ENCODE measurements at regions not wholly inside any gene's neighbourhood (a gene's known extent, or its start where the extent isn't known, plus 50 kb on each side); places are given as distances from the start of the nearest gene placed in this dataset.

GRCh38 chr5:135223891-135224625 is 175.0 kb downstream of the MACROH2A1 start:
- Mint-ChIP-seq H3K4me3 (no peak overlapping the region), H3K27ac (no peak overlapping the region), H3K9me3 (no peaks in the 10 kb centered on the region), H3K36me3 (ENCODE audit: insufficient read depth) (no peaks in the 10 kb centered on the region), H3K27me3 (peaks cover 14 to 59% of the 10 kb centered on the region in 2 donors), H3K4me1 (ENCODE audit: low read depth in 2 of 2) (no peaks in the 10 kb centered on the region)
- DNase-seq (no peak), ATAC-seq (replicated peaks) (no peak)

GRCh38 chr5:135223404-135223803 is 175.6 kb downstream of the MACROH2A1 start:
- H3K4me1 Mint-ChIP-seq (ENCODE audit: low read depth in 2 of 2) = no peaks in the 10 kb centered on the region
- H3K4me3 Mint-ChIP-seq = no peak overlapping the region
- no peaks in the 10 kb centered on the region for H3K36me3 Mint-ChIP-seq (ENCODE audit: insufficient read depth)
- no peak overlapping the region for H3K27ac Mint-ChIP-seq
- ATAC-seq (replicated peaks) (no peak), DNase-seq (no peak)
- H3K27me3 Mint-ChIP-seq = peaks cover 15 to 62% of the 10 kb centered on the region in 2 donors
- H3K9me3 Mint-ChIP-seq = no peaks in the 10 kb centered on the region

- H3K4me1 Mint-ChIP-seq (ENCODE audit: low read depth in 2 of 2) = no peaks in the 10 kb centered on the region
- no peak overlapping the region for H3K4me3 Mint-ChIP-seq
- H3K36me3 Mint-ChIP-seq (ENCODE audit: insufficient read depth) = no peaks in the 10 kb centered on the region
- H3K9me3 Mint-ChIP-seq = no peaks in the 10 kb centered on the region
- DNase-seq (no peak), ATAC-seq (replicated peaks) (no peak)
- H3K27me3 Mint-ChIP-seq = peaks cover 21 to 68% of the 10 kb centered on the region in 2 donors
- no peak overlapping the region for H3K27ac Mint-ChIP-seq
Observed at GRCh38 chr5:135222771-135223170, 176.3 kb downstream of the MACROH2A1 start.

- no peaks in the 10 kb centered on the region for H3K36me3 Mint-ChIP-seq (ENCODE audit: insufficient read depth)
- no peak for ATAC-seq (replicated peaks)
- H3K27ac Mint-ChIP-seq = no peak overlapping the region
Observed at GRCh38 chr5:135222171-135222681, 176.8 kb downstream of the MACROH2A1 start.

GRCh38 chr5:135221696-135222095 is 177.3 kb downstream of the MACROH2A1 start:
- DNase-seq (no peak), ATAC-seq (replicated peaks) (no peak)
- no peaks in the 10 kb centered on the region for H3K36me3 Mint-ChIP-seq (ENCODE audit: insufficient read depth)
- no peak overlapping the region for H3K4me3 Mint-ChIP-seq
- H3K9me3 Mint-ChIP-seq = no peaks in the 10 kb centered on the region
- H3K27ac Mint-ChIP-seq = no peak overlapping the region
- no peaks in the 10 kb centered on the region for H3K4me1 Mint-ChIP-seq (ENCODE audit: low read depth in 2 of 2)
- peaks cover 21 to 72% of the 10 kb centered on the region in 2 donors for H3K27me3 Mint-ChIP-seq

More at GRCh38 chr5:135222171-135222681, 176.8 kb downstream of the MACROH2A1 start:
- Mint-ChIP-seq H3K27me3 (peaks cover 21 to 72% of the 10 kb centered on the region in 2 donors), H3K4me1 (ENCODE audit: low read depth in 2 of 2) (no peaks in the 10 kb centered on the region), H3K9me3 (no peaks in the 10 kb centered on the region), H3K4me3 (no peak overlapping the region)
- DNase-seq = no peak

GRCh38 chr5:135221187-135221473 is 177.9 kb downstream of the MACROH2A1 start:
- DNase-seq (no peak), ATAC-seq (replicated peaks) (no peak)
- Mint-ChIP-seq H3K36me3 (ENCODE audit: insufficient read depth) (no peaks in the 10 kb centered on the region), H3K4me1 (ENCODE audit: low read depth in 2 of 2) (no peaks in the 10 kb centered on the region), H3K4me3 (no peak overlapping the region), H3K27ac (no peak overlapping the region), H3K9me3 (no peaks in the 10 kb centered on the region), H3K27me3 (peaks cover 22 to 66% of the 10 kb centered on the region in 2 donors)

GRCh38 chr5:135220394-135221186 is 178.4 kb downstream of the MACROH2A1 start:
- H3K36me3 Mint-ChIP-seq (ENCODE audit: insufficient read depth) = no peaks in the 10 kb centered on the region
- ATAC-seq (replicated peaks) (no peak), DNase-seq (no peak)
- H3K27ac Mint-ChIP-seq = no peak overlapping the region
- H3K27me3 Mint-ChIP-seq = peaks cover 27 to 64% of the 10 kb centered on the region in 2 donors
- H3K4me3 Mint-ChIP-seq = no peak overlapping the region
- H3K4me1 Mint-ChIP-seq (ENCODE audit: low read depth in 2 of 2) = no peaks in the 10 kb centered on the region
- H3K9me3 Mint-ChIP-seq = no peaks in the 10 kb centered on the region

- H3K4me1 Mint-ChIP-seq (ENCODE audit: low read depth in 2 of 2) = no peaks in the 10 kb centered on the region
- no peak overlapping the region for H3K4me3 Mint-ChIP-seq
- H3K27ac Mint-ChIP-seq = no peak overlapping the region
- no peaks in the 10 kb centered on the region for H3K9me3 Mint-ChIP-seq
- H3K36me3 Mint-ChIP-seq (ENCODE audit: insufficient read depth) = no peaks in the 10 kb centered on the region
- no peak for DNase-seq
- peaks cover 30 to 64% of the 10 kb centered on the region in 2 donors for H3K27me3 Mint-ChIP-seq
- no peak for ATAC-seq (replicated peaks)
Observed at GRCh38 chr5:135219868-135220267, 179.2 kb downstream of the MACROH2A1 start.

GRCh38 chr5:135218790-135219568 is 180.1 kb downstream of the MACROH2A1 start:
- no peak for DNase-seq
- no peak overlapping the region for H3K4me3 Mint-ChIP-seq
- H3K27ac Mint-ChIP-seq = no peak overlapping the region
- no peak for ATAC-seq (replicated peaks)
- H3K27me3 Mint-ChIP-seq = peaks cover 27 to 58% of the 10 kb centered on the region in 2 donors
- no peaks in the 10 kb centered on the region for H3K9me3 Mint-ChIP-seq
- no peaks in the 10 kb centered on the region for H3K4me1 Mint-ChIP-seq (ENCODE audit: low read depth in 2 of 2)
- H3K36me3 Mint-ChIP-seq (ENCODE audit: insufficient read depth) = no peaks in the 10 kb centered on the region

- Mint-ChIP-seq H3K9me3 (no peaks in the 10 kb centered on the region), H3K4me3 (no peak overlapping the region), H3K27me3 (peaks cover 27 to 58% of the 10 kb centered on the region in 2 donors), H3K4me1 (ENCODE audit: low read depth in 2 of 2) (no peaks in the 10 kb centered on the region), H3K27ac (no peak overlapping the region), H3K36me3 (ENCODE audit: insufficient read depth) (no peaks in the 10 kb centered on the region)
- no peak for ATAC-seq (replicated peaks)
- no peak for DNase-seq
Observed at GRCh38 chr5:135218486-135218755, 180.6 kb downstream of the MACROH2A1 start.

- Mint-ChIP-seq H3K27me3 (peaks cover 22 to 57% of the 10 kb centered on the region in 2 donors), H3K4me1 (ENCODE audit: low read depth in 2 of 2) (no peaks in the 10 kb centered on the region), H3K9me3 (no peaks in the 10 kb centered on the region), H3K4me3 (no peak overlapping the region), H3K36me3 (ENCODE audit: insufficient read depth) (no peaks in the 10 kb centered on the region), H3K27ac (no peak overlapping the region)
- no peak for ATAC-seq (replicated peaks)
- DNase-seq = no peak
Observed at GRCh38 chr5:135217669-135218485, 181.2 kb downstream of the MACROH2A1 start.

GRCh38 chr5:135216471-135217343 is 182.3 kb downstream of the MACROH2A1 start:
- no peaks in the 10 kb centered on the region for H3K36me3 Mint-ChIP-seq (ENCODE audit: insufficient read depth)
- no peak overlapping the region for H3K27ac Mint-ChIP-seq

More at GRCh38 chr5:135216471-135217343, 182.3 kb downstream of the MACROH2A1 start:
- ATAC-seq (replicated peaks) = no peak
- H3K4me1 Mint-ChIP-seq (ENCODE audit: low read depth in 2 of 2) = no peaks in the 10 kb centered on the region
- no peak for DNase-seq
- peaks cover 22 to 51% of the 10 kb centered on the region in 2 donors for H3K27me3 Mint-ChIP-seq
- no peaks in the 10 kb centered on the region for H3K9me3 Mint-ChIP-seq
- H3K4me3 Mint-ChIP-seq = no peak overlapping the region

Measured in effector memory CD8-positive, alpha-beta T cell (primary cell).